IMR-90 (cell line): ENCODE measurements at regions not wholly inside any gene's neighbourhood (a gene's known extent, or its start where the extent isn't known, plus 50 kb on each side); places are given as distances from the start of the nearest gene placed in this dataset.

Experiments
- ATAC-seq: fragments of 200-7000 bp; cut with Tn5 transposase; 2 replicates; pipeline ENCODE4 v1.9.1; 2020; ENCODE audit warnings: low read depth, mild to moderate bottlenecking, moderate library complexity
- BruUV-seq: library from RNA; stranded (reverse); fragments of 400-500 nt; replicated peaks from 2 replicates; lab custom pipeline; 2021; lab: Mats Ljungman, UMichigan
- CTCF ChIA-PET: fragments of 300-600 bp; formaldehyde crosslinking; extraction: SDS; loops from one replicate; lab custom pipeline; 2021; ENCODE audit warnings: antibody characterized with exemption; lab: Yijun Ruan, JAX
- POLR2A ChIA-PET: fragments of 300-600 bp; sonication (Branson Sonifier 250); formaldehyde crosslinking; loops from one replicate; lab custom pipeline; 2022; ENCODE audit warnings: antibody characterized with exemption; ENCODE audit not compliant: unreplicated experiment; lab: Charles Lee
- DNase-seq: peaks from one replicate; pipeline ENCODE4 v3.0.0; 2013
- H2AFZ ChIP-seq: replicated peaks from 2 replicates; pipeline ENCODE3; 2013; ENCODE audit warnings: low read length, mild to moderate bottlenecking; ENCODE audit not compliant: poor library complexity
- H2AK5ac ChIP-seq: 2 replicates; pipeline ENCODE4 v1.6.1; 2013; ENCODE audit warnings: low read depth, low read length, inconsistent platforms
- H2AK9ac ChIP-seq: replicated peaks from 2 replicates; pipeline ENCODE3; 2013; ENCODE audit warnings: mild to moderate bottlenecking, low read depth, low read length, moderate library complexity; ENCODE audit not compliant: poor library complexity
- H2BK120ac ChIP-seq: 2 replicates; pipeline ENCODE4 v1.6.1; 2013; ENCODE audit warnings: low read depth, low read length, inconsistent platforms
- H2BK15ac ChIP-seq: 3 replicates; pipeline ENCODE4 v1.6.1; 2013; ENCODE audit warnings: low read depth, low read length, inconsistent platforms
- H2BK20ac ChIP-seq: 2 replicates; pipeline ENCODE4 v1.6.1; 2013; ENCODE audit warnings: low read depth, mild to moderate bottlenecking, inconsistent platforms, low read length, moderate library complexity
- H2BK5ac ChIP-seq: 2 replicates; pipeline ENCODE4 v1.6.1; 2013; ENCODE audit warnings: mild to moderate bottlenecking, low read depth, low read length, inconsistent platforms; ENCODE audit not compliant: poor library complexity, severe bottlenecking
- H3K14ac ChIP-seq: replicated peaks from 2 replicates; pipeline ENCODE4 v1.6.1; 2013; ENCODE audit warnings: low read depth, low read length, inconsistent platforms
- H3K18ac ChIP-seq: 2 replicates; pipeline ENCODE4 v1.6.1; 2013; ENCODE audit warnings: low read depth, low read length, control low read depth
- H3K23ac ChIP-seq: 2 replicates; pipeline ENCODE4 v1.6.1; 2013; ENCODE audit warnings: low read depth, low read length, inconsistent platforms
- H3K27ac ChIP-seq: 2 replicates; pipeline ENCODE4 v1.5.1; 2013; ENCODE audit warnings: mild to moderate bottlenecking, control low read depth, low read length; ENCODE audit not compliant: insufficient read depth
- H3K27me3 ChIP-seq: 2 replicates; pipeline ENCODE4 v1.6.1; 2013; ENCODE audit warnings: low read length; ENCODE audit not compliant: control insufficient read depth, insufficient read depth
- H3K36me3 ChIP-seq: 2 replicates; pipeline ENCODE4 v1.6.1; 2013; ENCODE audit warnings: low read length, mixed read lengths; ENCODE audit not compliant: control insufficient read depth, insufficient read depth
- H3K4ac ChIP-seq: 2 replicates; pipeline ENCODE4 v1.6.1; 2013; ENCODE audit warnings: low read depth, low read length, inconsistent platforms
- H3K4me1 ChIP-seq: 2 replicates; pipeline ENCODE4 v1.6.1; 2013; ENCODE audit warnings: low read length, mixed read lengths; ENCODE audit not compliant: control insufficient read depth, insufficient read depth
- H3K4me2 ChIP-seq: 2 replicates; pipeline ENCODE4 v1.6.1; 2013; ENCODE audit warnings: low read depth, mild to moderate bottlenecking, control low read depth, low read length, moderate library complexity
- H3K4me3 ChIP-seq: 2 replicates; pipeline ENCODE4 v1.5.1; 2013; ENCODE audit warnings: low read depth, mild to moderate bottlenecking, control low read depth, low read length, moderate library complexity; ENCODE audit not compliant: insufficient read depth
- H3K56ac ChIP-seq: 2 replicates; pipeline ENCODE4 v1.6.1; 2013; ENCODE audit warnings: low read length, inconsistent platforms; ENCODE audit not compliant: insufficient read depth; ENCODE audit errors: extremely low read depth
- H3K79me1 ChIP-seq, 2 experiments: 2 replicates each; pipeline ENCODE4 v1.6.1; 2013; ENCODE audit warnings: low read length in 2 of 2, inconsistent platforms in 1 of 2, low read depth in 1 of 2
- H3K9ac ChIP-seq: 2 replicates; pipeline ENCODE4 v1.6.1; 2013; ENCODE audit warnings: low read depth, low read length, control low read depth
- H3K9me1 ChIP-seq: 2 replicates; pipeline ENCODE4 v1.6.1; 2013; ENCODE audit warnings: low read length, inconsistent platforms; ENCODE audit not compliant: insufficient read depth
- H3K9me3 ChIP-seq: 2 replicates; pipeline ENCODE4 v1.6.1; 2013; ENCODE audit warnings: low read length; ENCODE audit not compliant: control insufficient read depth, insufficient read depth
- H4K20me1 ChIP-seq: 2 replicates; pipeline ENCODE4 v1.6.1; 2013; ENCODE audit warnings: low read length, inconsistent platforms; ENCODE audit not compliant: insufficient read depth
- H4K5ac ChIP-seq: 2 replicates; pipeline ENCODE4 v1.6.1; 2013; ENCODE audit warnings: mild to moderate bottlenecking, low read depth, low read length, control low read depth
- H4K8ac ChIP-seq, 2 experiments: 2 replicates each; pipeline ENCODE4 v1.6.1; 2013; ENCODE audit warnings: low read depth in 2 of 2, low read length in 2 of 2, control low read depth in 1 of 2, inconsistent platforms in 1 of 2
- H4K91ac ChIP-seq: 2 replicates; pipeline ENCODE4 v1.6.1; 2013; ENCODE audit warnings: low read depth, low read length, inconsistent platforms; ENCODE audit not compliant: insufficient read depth
- BHLHE40 ChIP-seq: fragments of 150-350 bp; IDR thresholded peaks from 2 replicates; pipeline ENCODE4 v1.6.1; 2016; ENCODE audit warnings: mild to moderate bottlenecking, low read depth, low read length
- CEBPB ChIP-seq: IDR thresholded peaks from 2 replicates; pipeline ENCODE4 v1.6.1; 2012; ENCODE audit warnings: low read depth, low read length, improper control_type of control experiment
- CTCF ChIP-seq: conservative IDR thresholded peaks from 2 replicates; pipeline ENCODE4 v1.5.1; 2012; ENCODE audit warnings: mild to moderate bottlenecking, low read depth, low read length, improper control_type of control experiment
- FOS ChIP-seq: fragments of 150-350 bp; IDR thresholded peaks from 2 replicates; pipeline ENCODE4 v1.6.1; 2016; ENCODE audit warnings: low read depth, low read length
- MAFK ChIP-seq: IDR thresholded peaks from 2 replicates; pipeline ENCODE4 v1.6.1; 2012; ENCODE audit warnings: low read depth, low read length, improper control_type of control experiment
- MAZ ChIP-seq: IDR thresholded peaks from 2 replicates; pipeline ENCODE4 v1.6.1; 2012; ENCODE audit warnings: low read depth, mild to moderate bottlenecking, low read length, improper control_type of control experiment, moderate library complexity, borderline replicate concordance
- RAD21 ChIP-seq: IDR thresholded peaks from 2 replicates; pipeline ENCODE4 v1.6.1; 2012; ENCODE audit warnings: low read length, improper control_type of control experiment
- RCOR1 ChIP-seq: IDR thresholded peaks from 2 replicates; pipeline ENCODE4 v1.6.1; 2012; ENCODE audit warnings: mild to moderate bottlenecking, low read length, improper control_type of control experiment; ENCODE audit not compliant: insufficient replicate concordance
- SMC3 ChIP-seq: fragments of 150-350 bp; IDR thresholded peaks from 2 replicates; pipeline ENCODE4 v1.6.1; 2016; ENCODE audit warnings: low read depth, mild to moderate bottlenecking, antibody characterized with exemption, low read length, moderate library complexity
- WGBS, 2 experiments: methylation state at CpG; one replicate each; pipeline versions ENCODE4 v1.1.5 to v1.1.7; 2013; ENCODE audit warnings: missing lambda C conversion rate in 2 of 2; ENCODE audit not compliant: insufficient read length in 1 of 2; ENCODE audit errors: extremely low coverage in 2 of 2; 5-methylcytosine and 5-hydroxymethylcytosine counted together
- dilution Hi-C: fragments of 300-500 bp; cut with HindIII; formaldehyde crosslinking; loops from one replicate; pipeline ENCODE4 v1.14.3; 2018; ENCODE audit warnings: low sequenced_read_pairs; ENCODE audit not compliant: unreplicated experiment
- in situ Hi-C: fragments of 300-500 bp; cut with MboI; formaldehyde crosslinking; loops from 3 replicates; pipeline ENCODE4 v1.14.3; 2019; ENCODE audit warnings: low sequenced_read_pairs, inconsistent platforms, mixed read lengths
- intact Hi-C: fragments of 100-400 bp; cut with micrococcal nuclease; formaldehyde crosslinking; loops from 2 replicates; pipeline ENCODE4 v1.10.0; 2022

- Histone ChIP-seq H2AK9ac (no peak overlapping the region), H2AFZ (no peak overlapping the region), H3K9me1 (no peaks in the 10 kb centered on the region), H4K91ac (no peak overlapping the region), H2BK120ac (no peak overlapping the region), H2AK5ac (no peak overlapping the region), H3K79me1 (no peaks in the 10 kb centered on the region), H4K8ac (no peak overlapping the region), H3K4me2 (no peak overlapping the region), H3K4me1 (no peaks in the 10 kb centered on the region; the same call in 1 of the 2 replicates), H3K36me3 (no peaks in the 10 kb centered on the region), H3K14ac (no peak overlapping the region), H3K4me3 (no peak overlapping the region), H2BK20ac (no peak overlapping the region), H3K56ac (no peak overlapping the region), H3K23ac (no peak overlapping the region), H3K27ac (no peak overlapping the region), H4K20me1 (no peaks in the 10 kb centered on the region), H3K4ac (no peak overlapping the region), H3K9me3 (no peaks in the 10 kb centered on the region), H3K18ac (no peak overlapping the region), H2BK15ac (no peak overlapping the region), H3K9ac (no peak overlapping the region), H2BK5ac (no peak overlapping the region), H4K5ac (no peak overlapping the region), H3K27me3 (peaks cover 54% of the 10 kb centered on the region)
- CTCF ChIA-PET, result interaction anchor here (1.7 kb wide), 1 partner anchor 270 kb away, joined by 6 read pairs; the partner anchor contains the start of gene FOXD2
- DNase-seq, result no peak
- 3% methylated on average over 5 of the region's 21 CpGs; no CpG with 5 or more reads in 1 of the 2 experiments for WGBS, 2 experiments
- dilution Hi-C loops, result no loop called here
- BruUV-seq, result no TSS peak
- in situ Hi-C loops, result loop anchor here (5.0 kb wide), 1 partner anchor 261 kb away; no protein-coding TSS in a partner anchor
- TF ChIP-seq MAFK (no peak), MAZ (no peak), FOS (no peak), RAD21 (no peak), CTCF (no peak), BHLHE40 (no peak), CEBPB (no peak), RCOR1 (no peak), SMC3 (no peak)
- no peak for ATAC-seq
- intact Hi-C loops, result no loop called here
- POLR2A ChIA-PET, result no interaction called here
These were observed 270.2 kb downstream of the FOXD2 start for GRCh38 chr1:47708019-47708535.
